IMR-90 (cell line): ENCODE measurements at regions not wholly inside any gene's neighbourhood (a gene's known extent, or its start where the extent isn't known, plus 50 kb on each side); places are given as distances from the start of the nearest gene placed in this dataset.

Experiments used
- ATAC-seq: fragments of 200-7000 bp; cut with Tn5 transposase; 2 replicates; pipeline ENCODE4 v1.9.1; 2020; ENCODE audit warnings: low read depth, mild to moderate bottlenecking, moderate library complexity
- BruUV-seq: library from RNA; stranded (reverse); fragments of 400-500 nt; replicated peaks from 2 replicates; lab custom pipeline; 2021; lab: Mats Ljungman, UMichigan
- CTCF ChIA-PET: fragments of 300-600 bp; formaldehyde crosslinking; extraction: SDS; loops from one replicate; lab custom pipeline; 2021; ENCODE audit warnings: antibody characterized with exemption; lab: Yijun Ruan, JAX
- POLR2A ChIA-PET: fragments of 300-600 bp; sonication (Branson Sonifier 250); formaldehyde crosslinking; loops from one replicate; lab custom pipeline; 2022; ENCODE audit warnings: antibody characterized with exemption; ENCODE audit not compliant: unreplicated experiment; lab: Charles Lee
- DNase-seq: peaks from one replicate; pipeline ENCODE4 v3.0.0; 2013
- H2AFZ ChIP-seq: replicated peaks from 2 replicates; pipeline ENCODE3; 2013; ENCODE audit warnings: low read length, mild to moderate bottlenecking; ENCODE audit not compliant: poor library complexity
- H2AK5ac ChIP-seq: 2 replicates; pipeline ENCODE4 v1.6.1; 2013; ENCODE audit warnings: low read depth, low read length, inconsistent platforms
- H2AK9ac ChIP-seq: replicated peaks from 2 replicates; pipeline ENCODE3; 2013; ENCODE audit warnings: mild to moderate bottlenecking, low read depth, low read length, moderate library complexity; ENCODE audit not compliant: poor library complexity
- H2BK120ac ChIP-seq: 2 replicates; pipeline ENCODE4 v1.6.1; 2013; ENCODE audit warnings: low read depth, low read length, inconsistent platforms
- H2BK15ac ChIP-seq: 3 replicates; pipeline ENCODE4 v1.6.1; 2013; ENCODE audit warnings: low read depth, low read length, inconsistent platforms
- H2BK20ac ChIP-seq: 2 replicates; pipeline ENCODE4 v1.6.1; 2013; ENCODE audit warnings: low read depth, mild to moderate bottlenecking, inconsistent platforms, low read length, moderate library complexity
- H2BK5ac ChIP-seq: 2 replicates; pipeline ENCODE4 v1.6.1; 2013; ENCODE audit warnings: mild to moderate bottlenecking, low read depth, low read length, inconsistent platforms; ENCODE audit not compliant: poor library complexity, severe bottlenecking
- H3K14ac ChIP-seq: replicated peaks from 2 replicates; pipeline ENCODE4 v1.6.1; 2013; ENCODE audit warnings: low read depth, low read length, inconsistent platforms
- H3K18ac ChIP-seq: 2 replicates; pipeline ENCODE4 v1.6.1; 2013; ENCODE audit warnings: low read depth, low read length, control low read depth
- H3K23ac ChIP-seq: 2 replicates; pipeline ENCODE4 v1.6.1; 2013; ENCODE audit warnings: low read depth, low read length, inconsistent platforms
- H3K27ac ChIP-seq: 2 replicates; pipeline ENCODE4 v1.5.1; 2013; ENCODE audit warnings: mild to moderate bottlenecking, control low read depth, low read length; ENCODE audit not compliant: insufficient read depth
- H3K27me3 ChIP-seq: 2 replicates; pipeline ENCODE4 v1.6.1; 2013; ENCODE audit warnings: low read length; ENCODE audit not compliant: control insufficient read depth, insufficient read depth
- H3K36me3 ChIP-seq: 2 replicates; pipeline ENCODE4 v1.6.1; 2013; ENCODE audit warnings: low read length, mixed read lengths; ENCODE audit not compliant: control insufficient read depth, insufficient read depth
- H3K4ac ChIP-seq: 2 replicates; pipeline ENCODE4 v1.6.1; 2013; ENCODE audit warnings: low read depth, low read length, inconsistent platforms
- H3K4me1 ChIP-seq: 2 replicates; pipeline ENCODE4 v1.6.1; 2013; ENCODE audit warnings: low read length, mixed read lengths; ENCODE audit not compliant: control insufficient read depth, insufficient read depth
- H3K4me2 ChIP-seq: 2 replicates; pipeline ENCODE4 v1.6.1; 2013; ENCODE audit warnings: low read depth, mild to moderate bottlenecking, control low read depth, low read length, moderate library complexity
- H3K4me3 ChIP-seq: 2 replicates; pipeline ENCODE4 v1.5.1; 2013; ENCODE audit warnings: low read depth, mild to moderate bottlenecking, control low read depth, low read length, moderate library complexity; ENCODE audit not compliant: insufficient read depth
- H3K56ac ChIP-seq: 2 replicates; pipeline ENCODE4 v1.6.1; 2013; ENCODE audit warnings: low read length, inconsistent platforms; ENCODE audit not compliant: insufficient read depth; ENCODE audit errors: extremely low read depth
- H3K79me1 ChIP-seq, 2 experiments: 2 replicates each; pipeline ENCODE4 v1.6.1; 2013; ENCODE audit warnings: low read length in 2 of 2, inconsistent platforms in 1 of 2, low read depth in 1 of 2
- H3K9ac ChIP-seq: 2 replicates; pipeline ENCODE4 v1.6.1; 2013; ENCODE audit warnings: low read depth, low read length, control low read depth
- H3K9me1 ChIP-seq: 2 replicates; pipeline ENCODE4 v1.6.1; 2013; ENCODE audit warnings: low read length, inconsistent platforms; ENCODE audit not compliant: insufficient read depth
- H3K9me3 ChIP-seq: 2 replicates; pipeline ENCODE4 v1.6.1; 2013; ENCODE audit warnings: low read length; ENCODE audit not compliant: control insufficient read depth, insufficient read depth
- H4K20me1 ChIP-seq: 2 replicates; pipeline ENCODE4 v1.6.1; 2013; ENCODE audit warnings: low read length, inconsistent platforms; ENCODE audit not compliant: insufficient read depth
- H4K5ac ChIP-seq: 2 replicates; pipeline ENCODE4 v1.6.1; 2013; ENCODE audit warnings: mild to moderate bottlenecking, low read depth, low read length, control low read depth
- H4K8ac ChIP-seq, 2 experiments: 2 replicates each; pipeline ENCODE4 v1.6.1; 2013; ENCODE audit warnings: low read depth in 2 of 2, low read length in 2 of 2, control low read depth in 1 of 2, inconsistent platforms in 1 of 2
- H4K91ac ChIP-seq: 2 replicates; pipeline ENCODE4 v1.6.1; 2013; ENCODE audit warnings: low read depth, low read length, inconsistent platforms; ENCODE audit not compliant: insufficient read depth
- BHLHE40 ChIP-seq: fragments of 150-350 bp; IDR thresholded peaks from 2 replicates; pipeline ENCODE4 v1.6.1; 2016; ENCODE audit warnings: mild to moderate bottlenecking, low read depth, low read length
- CEBPB ChIP-seq: IDR thresholded peaks from 2 replicates; pipeline ENCODE4 v1.6.1; 2012; ENCODE audit warnings: low read depth, low read length, improper control_type of control experiment
- CHD1 ChIP-seq: IDR thresholded peaks from 2 replicates; pipeline ENCODE4 v1.6.1; 2012; ENCODE audit warnings: low read depth, low read length, improper control_type of control experiment
- FOS ChIP-seq: fragments of 150-350 bp; IDR thresholded peaks from 2 replicates; pipeline ENCODE4 v1.6.1; 2016; ENCODE audit warnings: low read depth, low read length
- MAFK ChIP-seq: IDR thresholded peaks from 2 replicates; pipeline ENCODE4 v1.6.1; 2012; ENCODE audit warnings: low read depth, low read length, improper control_type of control experiment
- MAZ ChIP-seq: IDR thresholded peaks from 2 replicates; pipeline ENCODE4 v1.6.1; 2012; ENCODE audit warnings: low read depth, mild to moderate bottlenecking, low read length, improper control_type of control experiment, moderate library complexity, borderline replicate concordance
- MXI1 ChIP-seq: IDR thresholded peaks from 2 replicates; pipeline ENCODE4 v1.6.1; 2012; ENCODE audit warnings: low read depth, mild to moderate bottlenecking, low read length, moderate library complexity, borderline replicate concordance
- NFE2L2 ChIP-seq: fragments of 150-350 bp; IDR thresholded peaks from 2 replicates; pipeline ENCODE4 v1.6.1; 2016; ENCODE audit warnings: low read depth, mild to moderate bottlenecking, low read length
- POLR2A ChIP-seq: IDR thresholded peaks from 2 replicates; pipeline ENCODE4 v1.6.1; 2012; ENCODE audit warnings: mild to moderate bottlenecking, low read depth, low read length
- RAD21 ChIP-seq: IDR thresholded peaks from 2 replicates; pipeline ENCODE4 v1.6.1; 2012; ENCODE audit warnings: low read length, improper control_type of control experiment
- RCOR1 ChIP-seq: IDR thresholded peaks from 2 replicates; pipeline ENCODE4 v1.6.1; 2012; ENCODE audit warnings: mild to moderate bottlenecking, low read length, improper control_type of control experiment; ENCODE audit not compliant: insufficient replicate concordance
- RFX5 ChIP-seq: IDR thresholded peaks from 2 replicates; pipeline ENCODE4 v1.8.0; 2012; ENCODE audit warnings: low read depth, mild to moderate bottlenecking, low read length, moderate library complexity
- SMC3 ChIP-seq: fragments of 150-350 bp; IDR thresholded peaks from 2 replicates; pipeline ENCODE4 v1.6.1; 2016; ENCODE audit warnings: low read depth, mild to moderate bottlenecking, antibody characterized with exemption, low read length, moderate library complexity
- WGBS, 2 experiments: methylation state at CpG; one replicate each; pipeline versions ENCODE4 v1.1.5 to v1.1.7; 2013; ENCODE audit warnings: missing lambda C conversion rate in 2 of 2; ENCODE audit not compliant: insufficient read length in 1 of 2; ENCODE audit errors: extremely low coverage in 2 of 2; 5-methylcytosine and 5-hydroxymethylcytosine counted together
- dilution Hi-C: fragments of 300-500 bp; cut with HindIII; formaldehyde crosslinking; loops from one replicate; pipeline ENCODE4 v1.14.3; 2018; ENCODE audit warnings: low sequenced_read_pairs; ENCODE audit not compliant: unreplicated experiment
- in situ Hi-C: fragments of 300-500 bp; cut with MboI; formaldehyde crosslinking; loops from 3 replicates; pipeline ENCODE4 v1.14.3; 2019; ENCODE audit warnings: low sequenced_read_pairs, inconsistent platforms, mixed read lengths
- intact Hi-C: fragments of 100-400 bp; cut with micrococcal nuclease; formaldehyde crosslinking; loops from 2 replicates; pipeline ENCODE4 v1.10.0; 2022
- TF ChIP-seq, protein P1 (sequence below): conservative IDR thresholded peaks from 2 replicates; pipeline ENCODE4 v1.5.1; 2012; ENCODE audit warnings: mild to moderate bottlenecking, low read depth, low read length, improper control_type of control experiment
- TF ChIP-seq, protein P2 (sequence below): fragments of 150-350 bp; IDR thresholded peaks from 2 replicates; pipeline ENCODE4 v1.6.1; 2017; ENCODE audit warnings: mild to moderate bottlenecking, antibody characterized with exemption, low read length, low read depth
- TF ChIP-seq, protein P3 (sequence below): fragments of 150-350 bp; IDR thresholded peaks from 2 replicates; pipeline ENCODE4 v1.6.1; 2016; ENCODE audit warnings: low read depth, mild to moderate bottlenecking, low read length, moderate library complexity, borderline replicate concordance

DNA sequence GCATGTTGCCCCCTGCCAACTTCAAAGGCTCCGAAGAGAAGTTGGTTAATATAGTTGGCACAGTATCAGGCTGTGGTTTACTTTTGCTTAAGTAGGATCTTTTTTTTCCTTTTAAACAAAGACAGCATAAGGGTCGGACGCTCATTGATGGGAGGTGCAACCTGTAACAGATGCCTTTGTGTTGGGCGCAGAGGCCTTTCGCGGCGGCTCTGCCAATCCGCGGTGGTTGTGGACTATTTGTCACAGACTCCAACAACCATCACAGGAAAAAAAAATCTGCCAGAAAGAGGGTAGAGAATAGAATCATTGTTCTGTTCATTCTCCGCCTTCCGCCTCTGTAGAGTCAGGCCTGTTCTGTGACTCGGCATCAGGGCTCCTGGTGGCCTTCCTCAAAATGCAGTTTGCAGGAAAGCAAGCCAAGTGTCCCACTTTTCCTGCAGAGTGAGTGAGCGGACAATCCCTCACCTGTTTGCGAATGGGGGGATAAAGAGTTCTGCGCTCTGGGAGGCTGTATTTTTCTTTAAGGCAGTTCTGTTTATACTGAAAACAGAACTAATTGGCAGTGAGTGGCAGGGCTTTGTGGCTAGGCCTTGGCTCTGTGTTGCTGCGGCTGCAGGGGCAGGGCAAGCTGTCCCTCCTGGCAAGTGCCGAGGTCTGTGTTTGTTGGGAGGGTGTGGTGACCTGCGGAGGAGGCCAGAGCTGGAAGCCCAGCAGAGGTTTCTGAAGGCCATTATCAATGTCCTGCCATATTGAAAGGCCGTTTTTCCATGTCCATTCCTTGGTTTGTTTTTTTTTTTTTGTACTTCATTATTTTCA, 83.0 kb upstream of the PIWIL1 start:
- Histone ChIP-seq H3K9me3 (peaks cover 31% of the 10 kb centered on the region), H3K36me3 (no peaks in the 10 kb centered on the region), H3K4me1 (no peaks in the 10 kb centered on the region), H3K79me1 (no peaks in the 10 kb centered on the region), H3K9ac (no peak overlapping the region), H2BK120ac (no peak overlapping the region), H3K56ac (no peak overlapping the region), H2AFZ (no peak overlapping the region), H4K8ac (no peak overlapping the region), H3K4me3 (no peak overlapping the region), H4K91ac (no peak overlapping the region), H2BK5ac (no peak overlapping the region), H2AK5ac (no peak overlapping the region), H3K14ac (no peak overlapping the region), H3K27me3 (no peaks in the 10 kb centered on the region), H2AK9ac (no peak overlapping the region), H4K20me1 (no peaks in the 10 kb centered on the region), H3K4ac (no peak overlapping the region), H3K27ac (no peak overlapping the region), H4K5ac (no peak overlapping the region), H2BK15ac (no peak overlapping the region), H3K4me2 (no peak overlapping the region), H3K18ac (no peak overlapping the region), H3K9me1 (no peaks in the 10 kb centered on the region), H2BK20ac (no peak overlapping the region), H3K23ac (no peak overlapping the region)
- dilution Hi-C loops: no loop called here
- CTCF ChIA-PET: no interaction called here
- no peak for ATAC-seq
- DNase-seq: no peak
- TF ChIP-seq RAD21: no peak
- no peak for TF ChIP-seq CEBPB
- TF ChIP-seq RFX5: no peak
- no peak for TF ChIP-seq MAFK
- TF ChIP-seq POLR2A: no peak
- TF ChIP-seq SMC3: no peak
- TF ChIP-seq CHD1: no peak
- TF ChIP-seq RCOR1: no peak
- TF ChIP-seq MAZ: no peak
- TF ChIP-seq NFE2L2: no peak
- TF ChIP-seq, protein P1, sequence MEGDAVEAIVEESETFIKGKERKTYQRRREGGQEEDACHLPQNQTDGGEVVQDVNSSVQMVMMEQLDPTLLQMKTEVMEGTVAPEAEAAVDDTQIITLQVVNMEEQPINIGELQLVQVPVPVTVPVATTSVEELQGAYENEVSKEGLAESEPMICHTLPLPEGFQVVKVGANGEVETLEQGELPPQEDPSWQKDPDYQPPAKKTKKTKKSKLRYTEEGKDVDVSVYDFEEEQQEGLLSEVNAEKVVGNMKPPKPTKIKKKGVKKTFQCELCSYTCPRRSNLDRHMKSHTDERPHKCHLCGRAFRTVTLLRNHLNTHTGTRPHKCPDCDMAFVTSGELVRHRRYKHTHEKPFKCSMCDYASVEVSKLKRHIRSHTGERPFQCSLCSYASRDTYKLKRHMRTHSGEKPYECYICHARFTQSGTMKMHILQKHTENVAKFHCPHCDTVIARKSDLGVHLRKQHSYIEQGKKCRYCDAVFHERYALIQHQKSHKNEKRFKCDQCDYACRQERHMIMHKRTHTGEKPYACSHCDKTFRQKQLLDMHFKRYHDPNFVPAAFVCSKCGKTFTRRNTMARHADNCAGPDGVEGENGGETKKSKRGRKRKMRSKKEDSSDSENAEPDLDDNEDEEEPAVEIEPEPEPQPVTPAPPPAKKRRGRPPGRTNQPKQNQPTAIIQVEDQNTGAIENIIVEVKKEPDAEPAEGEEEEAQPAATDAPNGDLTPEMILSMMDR: no peak
- TF ChIP-seq, protein P2, sequence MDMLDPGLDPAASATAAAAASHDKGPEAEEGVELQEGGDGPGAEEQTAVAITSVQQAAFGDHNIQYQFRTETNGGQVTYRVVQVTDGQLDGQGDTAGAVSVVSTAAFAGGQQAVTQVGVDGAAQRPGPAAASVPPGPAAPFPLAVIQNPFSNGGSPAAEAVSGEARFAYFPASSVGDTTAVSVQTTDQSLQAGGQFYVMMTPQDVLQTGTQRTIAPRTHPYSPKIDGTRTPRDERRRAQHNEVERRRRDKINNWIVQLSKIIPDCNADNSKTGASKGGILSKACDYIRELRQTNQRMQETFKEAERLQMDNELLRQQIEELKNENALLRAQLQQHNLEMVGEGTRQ: no peak
- TF ChIP-seq, protein P3, sequence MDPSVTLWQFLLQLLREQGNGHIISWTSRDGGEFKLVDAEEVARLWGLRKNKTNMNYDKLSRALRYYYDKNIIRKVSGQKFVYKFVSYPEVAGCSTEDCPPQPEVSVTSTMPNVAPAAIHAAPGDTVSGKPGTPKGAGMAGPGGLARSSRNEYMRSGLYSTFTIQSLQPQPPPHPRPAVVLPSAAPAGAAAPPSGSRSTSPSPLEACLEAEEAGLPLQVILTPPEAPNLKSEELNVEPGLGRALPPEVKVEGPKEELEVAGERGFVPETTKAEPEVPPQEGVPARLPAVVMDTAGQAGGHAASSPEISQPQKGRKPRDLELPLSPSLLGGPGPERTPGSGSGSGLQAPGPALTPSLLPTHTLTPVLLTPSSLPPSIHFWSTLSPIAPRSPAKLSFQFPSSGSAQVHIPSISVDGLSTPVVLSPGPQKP: no peak
- no peak for TF ChIP-seq FOS
- TF ChIP-seq BHLHE40: no peak
- no peak for TF ChIP-seq MXI1
- intact Hi-C loops: no loop called here
- no TSS peak for BruUV-seq
- 53% methylated on average over 3 of the region's 19 CpGs; no CpG with 5 or more reads in 1 of the 2 experiments for WGBS, 2 experiments
- in situ Hi-C loops: no loop called here
- POLR2A ChIA-PET: no interaction called here
